Progenitor cell of endocrine pancreas (in vitro differentiated cells): ENCODE measurements at regions not wholly inside any gene's neighbourhood (a gene's known extent, or its start where the extent isn't known, plus 50 kb on each side); places are given as distances from the start of the nearest gene placed in this dataset.

Source experiments
- DNase-seq: peaks from one replicate; pipeline ENCODE4 v3.0.0; 2021; ENCODE audit warnings: low spot score; ENCODE audit not compliant: unreplicated experiment
- H3K27ac Mint-ChIP-seq: 2 replicates; pipeline ENCODE4 v1.8.0; 2021; ENCODE audit warnings: mild to moderate bottlenecking, moderate library complexity, mixed read lengths
- H3K27me3 Mint-ChIP-seq: 2 replicates; pipeline ENCODE4 v1.8.0; 2021; ENCODE audit warnings: mixed read lengths
- H3K36me3 Mint-ChIP-seq: 2 replicates; pipeline ENCODE4 v1.8.0; 2022; ENCODE audit warnings: mixed read lengths; ENCODE audit not compliant: insufficient read depth
- H3K4me1 Mint-ChIP-seq: 2 replicates; pipeline ENCODE4 v1.8.0; 2021; ENCODE audit warnings: low read depth, mixed read lengths
- H3K4me3 Mint-ChIP-seq: 2 replicates; pipeline ENCODE4 v1.8.0; 2021; ENCODE audit warnings: low read depth, mild to moderate bottlenecking, moderate library complexity, mixed read lengths
- H3K9me3 Mint-ChIP-seq: 2 replicates; pipeline ENCODE4 v1.8.0; 2021; ENCODE audit warnings: low read depth, mixed read lengths
- CTCF ChIP-seq: fragments of 200-600 bp; sonication (generic); IDR thresholded peaks from one replicate; pipeline ENCODE4 v1.5.0; 2021; ENCODE audit warnings: antibody characterized with exemption, mild to moderate bottlenecking; ENCODE audit not compliant: unreplicated experiment

- no peak for TF ChIP-seq CTCF
- Mint-ChIP-seq H3K4me3 (no peak overlapping the region), H3K4me1 (peaks cover 2% of the 10 kb centered on the region)
Measured at GRCh38 chr6:110534731-110535492, 58.5 kb upstream of the SLC22A16 start.

GRCh38 chr6:110532431-110532830 lies 56.0 kb upstream of the SLC22A16 start:
- TF ChIP-seq CTCF, result no peak
- peaks cover 4% of the 10 kb centered on the region for H3K4me1 Mint-ChIP-seq
- H3K27ac Mint-ChIP-seq, result peak overlapping the region; percentile 9
- H3K36me3 Mint-ChIP-seq, result no peaks in the 10 kb centered on the region
- no peak for DNase-seq
- peaks cover 3% of the 10 kb centered on the region for H3K27me3 Mint-ChIP-seq
- H3K4me3 Mint-ChIP-seq, result no peak overlapping the region
- H3K9me3 Mint-ChIP-seq, result peaks cover 11% of the 10 kb centered on the region

More at GRCh38 chr6:110534731-110535492, 58.5 kb upstream of the SLC22A16 start:
- Mint-ChIP-seq H3K27ac (no peak overlapping the region), H3K9me3 (peaks cover 11% of the 10 kb centered on the region), H3K27me3 (no peaks in the 10 kb centered on the region), H3K36me3 (no peaks in the 10 kb centered on the region)
- no peak for DNase-seq

GRCh38 chr6:110530671-110531070 lies 54.3 kb upstream of the SLC22A16 start:
- peaks cover 4% of the 10 kb centered on the region for H3K4me1 Mint-ChIP-seq
- H3K27ac Mint-ChIP-seq, result no peak overlapping the region
- no peak for DNase-seq
- no peak overlapping the region for H3K4me3 Mint-ChIP-seq
- H3K9me3 Mint-ChIP-seq, result peaks cover 5% of the 10 kb centered on the region
- H3K36me3 Mint-ChIP-seq, result no peaks in the 10 kb centered on the region
- H3K27me3 Mint-ChIP-seq, result peaks cover 3% of the 10 kb centered on the region
- no peak for TF ChIP-seq CTCF

GRCh38 chr6:110529907-110530306 lies 53.5 kb upstream of the SLC22A16 start:
- peaks cover 3% of the 10 kb centered on the region for H3K27me3 Mint-ChIP-seq
- H3K9me3 Mint-ChIP-seq, result peaks cover 1% of the 10 kb centered on the region
- no peak for TF ChIP-seq CTCF
- H3K4me1 Mint-ChIP-seq, result peaks cover 4% of the 10 kb centered on the region
- H3K36me3 Mint-ChIP-seq, result no peaks in the 10 kb centered on the region
- no peak for DNase-seq
- no peak overlapping the region for H3K4me3 Mint-ChIP-seq
- H3K27ac Mint-ChIP-seq, result no peak overlapping the region

GRCh38 chr6:110529355-110529754 lies 52.9 kb upstream of the SLC22A16 start:
- H3K9me3 Mint-ChIP-seq, result no peaks in the 10 kb centered on the region
- no peak for DNase-seq
- no peak overlapping the region for H3K27ac Mint-ChIP-seq
- H3K27me3 Mint-ChIP-seq, result peaks cover 3% of the 10 kb centered on the region
- no peak overlapping the region for H3K4me3 Mint-ChIP-seq
- H3K4me1 Mint-ChIP-seq, result peaks cover 4% of the 10 kb centered on the region
- no peaks in the 10 kb centered on the region for H3K36me3 Mint-ChIP-seq
- no peak for TF ChIP-seq CTCF
